ENCODE measurements at regions not wholly inside any gene's neighbourhood (a gene's known extent, or its start where the extent isn't known, plus 50 kb on each side); places are given as distances from the start of the nearest gene placed in this dataset.
"Not testable (repeated sequence)": the region's sequence is repeated elsewhere in the genome, so short reads cannot be mapped to it uniquely, and the experiment has no call there.

DNA sequence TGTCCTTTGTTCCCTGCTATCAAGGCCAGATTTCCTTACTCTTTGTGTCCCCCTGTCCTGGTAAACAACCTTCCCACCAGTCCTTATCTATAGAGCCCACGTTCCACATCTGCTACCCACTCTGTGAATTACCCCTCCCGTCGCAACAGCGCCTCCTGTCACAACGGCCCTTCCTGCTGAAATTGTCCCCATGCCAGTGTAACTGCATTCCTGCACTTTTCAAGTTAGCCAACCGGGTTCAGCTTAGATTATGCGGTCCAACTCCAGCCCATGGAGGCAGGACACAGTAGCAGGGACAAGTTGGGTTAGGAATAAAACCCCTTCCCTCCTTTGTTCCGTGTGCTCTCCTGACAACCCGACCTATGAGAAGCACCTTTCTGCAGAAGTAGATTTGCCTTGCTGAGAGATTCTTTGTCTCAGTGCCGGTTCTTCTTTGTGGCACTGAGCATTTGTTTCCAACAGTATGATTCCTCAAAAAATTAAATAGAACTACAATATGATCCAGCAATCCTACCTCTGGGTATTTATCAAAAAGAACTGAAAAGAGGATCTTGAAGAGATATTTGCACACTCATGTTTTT lies 180.3 kb downstream of the PTBP2 start:
- Histone ChIP-seq H3K27ac (no peak overlapping the region), H3K4me3 (no peak overlapping the region)
- DNase-seq (ENCODE audit: low spot score): no peak
- TF ChIP-seq, protein P1, sequence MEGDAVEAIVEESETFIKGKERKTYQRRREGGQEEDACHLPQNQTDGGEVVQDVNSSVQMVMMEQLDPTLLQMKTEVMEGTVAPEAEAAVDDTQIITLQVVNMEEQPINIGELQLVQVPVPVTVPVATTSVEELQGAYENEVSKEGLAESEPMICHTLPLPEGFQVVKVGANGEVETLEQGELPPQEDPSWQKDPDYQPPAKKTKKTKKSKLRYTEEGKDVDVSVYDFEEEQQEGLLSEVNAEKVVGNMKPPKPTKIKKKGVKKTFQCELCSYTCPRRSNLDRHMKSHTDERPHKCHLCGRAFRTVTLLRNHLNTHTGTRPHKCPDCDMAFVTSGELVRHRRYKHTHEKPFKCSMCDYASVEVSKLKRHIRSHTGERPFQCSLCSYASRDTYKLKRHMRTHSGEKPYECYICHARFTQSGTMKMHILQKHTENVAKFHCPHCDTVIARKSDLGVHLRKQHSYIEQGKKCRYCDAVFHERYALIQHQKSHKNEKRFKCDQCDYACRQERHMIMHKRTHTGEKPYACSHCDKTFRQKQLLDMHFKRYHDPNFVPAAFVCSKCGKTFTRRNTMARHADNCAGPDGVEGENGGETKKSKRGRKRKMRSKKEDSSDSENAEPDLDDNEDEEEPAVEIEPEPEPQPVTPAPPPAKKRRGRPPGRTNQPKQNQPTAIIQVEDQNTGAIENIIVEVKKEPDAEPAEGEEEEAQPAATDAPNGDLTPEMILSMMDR (IDR thresholded peaks at IDR 0.05): no peak

DNA sequence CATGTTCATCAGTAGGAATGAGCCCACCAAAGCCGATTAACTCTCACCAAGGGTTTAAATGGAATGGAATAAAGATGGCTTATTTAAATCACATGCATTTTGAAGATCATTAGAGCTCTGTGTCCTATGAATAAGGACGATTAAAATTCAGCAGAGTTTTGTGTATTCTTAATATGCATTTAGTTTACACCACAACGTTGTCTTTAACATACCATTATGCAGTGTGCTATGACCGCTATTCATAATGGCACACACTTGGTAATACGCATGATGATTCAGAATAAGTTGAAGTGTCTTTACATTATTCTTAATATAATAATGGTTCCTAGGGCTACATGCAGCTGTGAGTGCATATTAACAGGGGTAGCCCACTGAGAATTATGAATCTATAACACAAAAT lies 190.7 kb downstream of the PTBP2 start:
- TF ChIP-seq, protein P1 (IDR thresholded peaks at IDR 0.05): no peak
- no peak for DNase-seq (ENCODE audit: low spot score)
- no peak overlapping the region for H3K27ac ChIP-seq
- no peak overlapping the region for H3K4me3 ChIP-seq

DNA sequence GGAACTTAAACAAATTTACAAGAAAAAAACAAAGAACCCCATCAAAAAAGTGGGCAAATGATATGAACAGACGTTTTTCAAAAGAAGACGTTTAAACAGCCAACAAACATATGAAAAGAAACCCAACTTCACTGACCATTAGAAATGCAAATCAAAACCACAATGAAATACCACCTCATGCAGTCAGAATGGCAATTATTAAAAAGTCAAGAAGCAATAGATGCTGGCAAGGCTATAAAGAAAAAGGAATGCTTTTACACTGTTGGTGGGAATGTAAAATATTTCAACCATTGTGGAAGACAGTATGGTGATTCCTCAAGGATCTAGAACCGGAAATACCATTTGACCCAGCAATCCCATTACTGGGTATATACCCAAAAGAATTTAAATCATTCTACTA lies 194.1 kb downstream of the PTBP2 start:
- DNase-seq (ENCODE audit: low spot score); H3K27ac ChIP-seq; H3K4me3 ChIP-seq: not testable (repeated sequence)

DNA sequence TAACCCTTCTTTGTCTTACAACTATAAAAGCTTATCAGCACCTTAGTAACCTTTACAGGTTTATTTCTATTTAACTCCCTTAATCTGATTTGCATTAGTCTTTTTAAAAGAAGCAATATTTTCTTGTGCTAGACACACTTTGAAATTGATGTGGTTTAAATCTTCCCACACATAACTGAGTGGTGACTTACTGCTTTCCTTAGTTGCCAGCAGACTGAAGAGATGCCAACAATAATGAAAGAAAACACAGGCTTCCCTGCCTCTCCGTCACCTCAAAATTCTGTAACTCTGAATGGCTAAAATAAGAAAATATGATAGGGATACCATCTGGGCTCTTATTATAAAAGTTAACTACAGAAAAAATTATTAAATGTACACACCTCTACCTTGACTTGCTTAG lies 196.8 kb downstream of the PTBP2 start:
- no peak overlapping the region for H3K27ac ChIP-seq
- no peak overlapping the region for H3K4me3 ChIP-seq
- TF ChIP-seq, protein P1 (IDR thresholded peaks at IDR 0.05): no peak
- DNase-seq (ENCODE audit: low spot score): no peak

DNA sequence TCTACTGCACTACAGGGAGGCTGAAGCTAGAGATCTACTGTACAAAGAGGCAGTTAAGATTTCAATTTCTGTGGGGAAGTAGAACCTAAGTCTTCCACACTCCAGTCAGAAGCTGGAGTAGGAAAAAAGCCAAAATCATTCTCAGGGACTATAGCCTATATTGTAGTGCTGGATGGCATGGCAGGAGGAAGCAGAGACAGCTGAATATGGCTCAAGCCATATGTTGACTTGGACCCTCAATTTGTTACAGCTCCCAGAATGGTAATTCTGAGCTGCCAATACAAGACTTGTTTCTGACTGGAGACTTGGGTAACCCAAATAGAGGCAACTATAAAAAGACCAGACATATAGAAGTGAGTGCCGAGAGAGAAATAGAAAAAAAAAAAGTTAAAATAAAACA lies 200.6 kb downstream of the PTBP2 start:
- Histone ChIP-seq H3K27ac (no peak overlapping the region), H3K4me3 (no peak overlapping the region)
- no peak for DNase-seq (ENCODE audit: low spot score)
- TF ChIP-seq, protein P1 (IDR thresholded peaks at IDR 0.05): no peak

DNA sequence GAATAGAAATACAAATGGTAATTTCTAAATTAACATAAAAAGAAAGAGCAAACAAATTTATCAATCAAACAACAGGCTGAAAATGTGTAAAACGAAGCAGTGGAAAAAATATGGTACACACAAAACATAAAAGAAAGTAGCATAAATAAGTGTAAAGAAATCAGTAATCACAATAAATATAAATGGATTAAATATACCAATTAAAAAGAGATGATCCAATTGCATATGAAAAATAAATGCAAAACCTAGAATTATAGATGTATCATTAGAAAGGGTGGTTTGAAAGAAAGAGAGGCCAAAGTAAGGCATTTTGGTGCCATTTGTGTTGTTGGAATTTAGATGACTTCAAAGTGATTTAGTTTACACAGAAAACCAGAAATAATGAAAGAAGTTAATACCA lies 202.2 kb downstream of the PTBP2 start:
- TF ChIP-seq, protein P1 (IDR thresholded peaks at IDR 0.05): no peak
- DNase-seq (ENCODE audit: low spot score): no peak
- no peak overlapping the region for H3K4me3 ChIP-seq
- H3K27ac ChIP-seq: no peak overlapping the region

DNA sequence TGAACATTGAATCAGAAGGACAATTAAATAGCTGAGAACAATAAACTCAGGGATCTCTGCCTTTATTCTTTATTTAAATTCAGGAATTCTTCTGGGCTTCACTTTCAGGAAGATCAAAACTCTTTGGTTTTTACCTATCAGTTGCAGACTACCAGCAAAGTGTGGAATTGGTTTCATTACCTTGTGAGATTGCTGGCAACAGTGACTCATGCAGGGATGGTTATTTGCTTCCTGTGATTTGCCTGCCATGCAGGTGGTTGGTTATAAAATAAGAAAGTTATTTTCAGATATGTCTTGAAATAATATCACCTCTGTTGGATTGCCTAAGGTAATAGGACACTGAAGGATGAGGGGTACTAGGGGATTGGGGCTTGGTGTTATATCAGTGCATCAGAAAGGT lies 204.6 kb downstream of the PTBP2 start:
- no peak for DNase-seq (ENCODE audit: low spot score)
- TF ChIP-seq, protein P1 (IDR thresholded peaks at IDR 0.05): no peak
- H3K4me3 ChIP-seq: no peak overlapping the region
- H3K27ac ChIP-seq: no peak overlapping the region

DNA sequence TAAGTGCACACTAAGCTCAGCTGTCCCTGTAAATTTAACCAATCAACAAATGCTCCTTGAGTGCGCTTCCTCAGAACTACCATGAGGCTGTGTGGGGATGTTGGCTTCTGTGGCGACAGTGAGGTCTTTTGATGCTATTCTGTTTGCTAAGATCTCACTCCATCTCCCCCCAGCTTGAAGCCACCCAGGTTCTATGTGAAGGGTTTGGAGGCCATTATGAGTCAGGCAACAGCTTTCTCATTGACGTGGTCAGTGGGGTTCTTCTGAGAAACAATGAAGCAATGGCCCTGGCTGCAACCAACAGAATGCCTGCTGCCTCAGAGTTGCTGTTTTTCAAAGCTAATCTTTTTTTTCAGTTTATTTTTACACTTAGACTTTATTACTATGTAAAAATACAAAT lies 205.5 kb downstream of the PTBP2 start:
- TF ChIP-seq, protein P1 (IDR thresholded peaks at IDR 0.05): no peak

More for the DNA sequence above, 205.5 kb downstream of the PTBP2 start:
- no peak for DNase-seq (ENCODE audit: low spot score)
- Histone ChIP-seq H3K27ac (no peak overlapping the region), H3K4me3 (no peak overlapping the region)

Measured in coronary artery (tissue), 2 donors.